ENCODE measurements at regions not wholly inside any gene's neighbourhood (a gene's known extent, or its start where the extent isn't known, plus 50 kb on each side); places are given as distances from the start of the nearest gene placed in this dataset.

DNA sequence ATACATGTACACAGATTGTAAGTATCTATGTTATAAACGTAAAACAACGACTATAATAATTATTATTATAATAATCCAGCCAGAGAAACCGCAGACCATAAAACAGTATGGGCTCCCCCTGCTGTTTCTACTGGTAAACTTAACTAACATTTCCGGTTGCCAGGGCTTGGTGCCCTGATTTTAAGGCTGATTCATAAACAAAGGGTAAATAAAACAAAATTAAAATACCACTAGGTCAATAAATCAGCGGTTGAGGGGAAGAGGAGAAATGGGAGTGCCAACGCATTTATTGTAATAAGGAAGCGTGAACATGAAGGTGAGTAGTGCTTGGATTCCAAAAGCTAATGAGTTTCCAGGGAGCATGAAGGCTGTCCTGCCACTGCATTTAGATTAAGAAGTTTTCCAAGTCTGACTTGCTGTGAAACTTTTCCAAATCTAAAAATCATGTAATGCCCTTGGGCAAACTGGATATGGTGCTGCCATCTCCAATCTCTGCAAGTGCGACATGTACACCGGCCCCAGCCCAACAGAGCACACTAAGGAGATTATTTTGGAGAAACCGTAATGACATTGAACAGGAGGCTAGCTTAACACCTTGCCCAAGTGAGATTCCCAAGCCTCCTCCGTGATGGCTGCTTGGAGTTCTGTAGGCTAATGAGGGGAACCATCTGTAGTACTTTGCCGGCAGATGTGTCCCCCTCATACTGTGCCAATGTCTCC lies 50.7 kb upstream of the HNRNPA3 start:
- ATAC-seq: peak; percentile 75
- TF ChIP-seq ARNTL (CRISPR knock-in tag; IDR thresholded peaks at IDR 0.05; ENCODE audit: borderline replicate concordance, low read depth) (no peak), RARB (CRISPR knock-in tag; IDR thresholded peaks at IDR 0.05) (no peak), BACH2 (CRISPR knock-in tag; IDR thresholded peaks at IDR 0.05; ENCODE audit: borderline replicate concordance) (no peak), SNAI2 (CRISPR knock-in tag; IDR thresholded peaks at IDR 0.05) (no peak), ZNF8 (CRISPR knock-in tag; IDR thresholded peaks at IDR 0.05) (no peak), ZNF565 (CRISPR knock-in tag; conservative IDR thresholded peaks at IDR 0.05; ENCODE audit: low read depth) (no peak), CSDC2 (CRISPR knock-in tag; IDR thresholded peaks at IDR 0.05) (no peak), TCF4 (CRISPR knock-in tag; IDR thresholded peaks at IDR 0.05; ENCODE audit: borderline replicate concordance) (no peak), ESRRG (CRISPR knock-in tag; IDR thresholded peaks at IDR 0.05) (no peak), TOX (CRISPR knock-in tag; IDR thresholded peaks at IDR 0.05; ENCODE audit: borderline replicate concordance) (no peak), PPARA (CRISPR knock-in tag; IDR thresholded peaks at IDR 0.05; ENCODE audit: borderline replicate concordance) (no peak), ZFP30 (CRISPR knock-in tag; IDR thresholded peaks at IDR 0.05) (no peak), ZNF70 (CRISPR knock-in tag; IDR thresholded peaks at IDR 0.05) (no peak), ZC3H10 (CRISPR knock-in tag; IDR thresholded peaks at IDR 0.05) (no peak)
- TF ChIP-seq, protein P1, sequence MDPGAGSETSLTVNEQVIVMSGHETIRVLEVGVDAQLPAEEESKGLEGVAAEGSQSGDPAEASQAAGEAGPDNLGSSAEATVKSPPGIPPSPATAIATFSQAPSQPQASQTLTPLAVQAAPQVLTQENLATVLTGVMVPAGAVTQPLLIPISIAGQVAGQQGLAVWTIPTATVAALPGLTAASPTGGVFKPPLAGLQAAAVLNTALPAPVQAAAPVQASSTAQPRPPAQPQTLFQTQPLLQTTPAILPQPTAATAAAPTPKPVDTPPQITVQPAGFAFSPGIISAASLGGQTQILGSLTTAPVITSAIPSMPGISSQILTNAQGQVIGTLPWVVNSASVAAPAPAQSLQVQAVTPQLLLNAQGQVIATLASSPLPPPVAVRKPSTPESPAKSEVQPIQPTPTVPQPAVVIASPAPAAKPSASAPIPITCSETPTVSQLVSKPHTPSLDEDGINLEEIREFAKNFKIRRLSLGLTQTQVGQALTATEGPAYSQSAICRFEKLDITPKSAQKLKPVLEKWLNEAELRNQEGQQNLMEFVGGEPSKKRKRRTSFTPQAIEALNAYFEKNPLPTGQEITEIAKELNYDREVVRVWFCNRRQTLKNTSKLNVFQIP (CRISPR knock-in tag; IDR thresholded peaks at IDR 0.05; ENCODE audit: borderline replicate concordance, low read depth): no peak
- TF ChIP-seq, protein P2, sequence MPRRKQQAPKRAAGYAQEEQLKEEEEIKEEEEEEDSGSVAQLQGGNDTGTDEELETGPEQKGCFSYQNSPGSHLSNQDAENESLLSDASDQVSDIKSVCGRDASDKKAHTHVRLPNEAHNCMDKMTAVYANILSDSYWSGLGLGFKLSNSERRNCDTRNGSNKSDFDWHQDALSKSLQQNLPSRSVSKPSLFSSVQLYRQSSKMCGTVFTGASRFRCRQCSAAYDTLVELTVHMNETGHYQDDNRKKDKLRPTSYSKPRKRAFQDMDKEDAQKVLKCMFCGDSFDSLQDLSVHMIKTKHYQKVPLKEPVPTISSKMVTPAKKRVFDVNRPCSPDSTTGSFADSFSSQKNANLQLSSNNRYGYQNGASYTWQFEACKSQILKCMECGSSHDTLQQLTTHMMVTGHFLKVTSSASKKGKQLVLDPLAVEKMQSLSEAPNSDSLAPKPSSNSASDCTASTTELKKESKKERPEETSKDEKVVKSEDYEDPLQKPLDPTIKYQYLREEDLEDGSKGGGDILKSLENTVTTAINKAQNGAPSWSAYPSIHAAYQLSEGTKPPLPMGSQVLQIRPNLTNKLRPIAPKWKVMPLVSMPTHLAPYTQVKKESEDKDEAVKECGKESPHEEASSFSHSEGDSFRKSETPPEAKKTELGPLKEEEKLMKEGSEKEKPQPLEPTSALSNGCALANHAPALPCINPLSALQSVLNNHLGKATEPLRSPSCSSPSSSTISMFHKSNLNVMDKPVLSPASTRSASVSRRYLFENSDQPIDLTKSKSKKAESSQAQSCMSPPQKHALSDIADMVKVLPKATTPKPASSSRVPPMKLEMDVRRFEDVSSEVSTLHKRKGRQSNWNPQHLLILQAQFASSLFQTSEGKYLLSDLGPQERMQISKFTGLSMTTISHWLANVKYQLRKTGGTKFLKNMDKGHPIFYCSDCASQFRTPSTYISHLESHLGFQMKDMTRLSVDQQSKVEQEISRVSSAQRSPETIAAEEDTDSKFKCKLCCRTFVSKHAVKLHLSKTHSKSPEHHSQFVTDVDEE (CRISPR knock-in tag; IDR thresholded peaks at IDR 0.05): no peak
